Stimulated activated CD4-positive, alpha-beta T cell treated with anti-CD3 and anti-CD28 coated beads, Interleukin-15, amount 100 ng/mL, for 48 hours (primary cell): ENCODE measurements at regions not wholly inside any gene's neighbourhood (a gene's known extent, or its start where the extent isn't known, plus 50 kb on each side); places are given as distances from the start of the nearest gene placed in this dataset.

Experiments
- DNase-seq, 2 donors: peaks; one replicate each; pipeline ENCODE4 v3.0.0-alpha.2; 2020; ENCODE audit warnings: low read depth in 2 of 2

DNA sequence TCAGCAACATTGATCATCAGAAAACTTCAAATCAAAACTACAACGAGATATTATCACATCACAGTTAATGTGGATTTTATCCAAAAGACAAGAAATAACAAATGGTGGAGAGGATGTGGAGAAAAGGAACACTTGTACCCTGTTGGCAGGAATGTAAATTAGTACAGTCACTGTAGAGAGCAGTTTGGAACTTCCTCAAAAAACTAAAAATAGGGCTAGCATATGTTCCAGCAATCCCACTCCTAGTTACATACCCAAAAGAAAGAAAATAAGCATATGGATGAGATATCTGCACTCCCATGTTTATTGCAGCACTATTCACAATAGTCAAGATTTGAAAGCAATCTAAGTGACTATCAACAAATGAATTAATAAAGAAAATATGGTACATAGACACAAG is 887.7 kb upstream of the MAN1A1 start:
- no peak for DNase-seq

DNA sequence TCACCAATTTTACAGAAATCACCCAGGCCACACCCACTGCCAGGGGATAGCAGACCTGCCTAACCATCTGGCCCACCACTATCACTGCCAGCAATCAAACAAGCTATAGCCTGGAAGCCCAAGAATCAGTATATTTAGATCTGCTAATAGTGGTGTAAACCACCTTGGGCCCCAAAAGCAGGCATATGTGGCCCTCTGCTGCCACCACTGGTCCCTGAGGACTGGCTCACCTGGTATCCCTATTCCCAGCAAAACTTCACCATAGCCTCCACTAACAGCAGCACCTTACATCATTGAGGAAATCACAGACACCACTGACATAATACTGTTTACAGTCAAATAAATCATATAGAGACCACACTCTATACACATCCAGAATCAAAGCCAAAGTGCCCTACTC is 880.4 kb upstream of the MAN1A1 start:
- DNase-seq = no peak

- DNase-seq = no peak
These were observed 878.7 kb upstream of the MAN1A1 start for GRCh38 chr6:120228297-120228696.

DNA sequence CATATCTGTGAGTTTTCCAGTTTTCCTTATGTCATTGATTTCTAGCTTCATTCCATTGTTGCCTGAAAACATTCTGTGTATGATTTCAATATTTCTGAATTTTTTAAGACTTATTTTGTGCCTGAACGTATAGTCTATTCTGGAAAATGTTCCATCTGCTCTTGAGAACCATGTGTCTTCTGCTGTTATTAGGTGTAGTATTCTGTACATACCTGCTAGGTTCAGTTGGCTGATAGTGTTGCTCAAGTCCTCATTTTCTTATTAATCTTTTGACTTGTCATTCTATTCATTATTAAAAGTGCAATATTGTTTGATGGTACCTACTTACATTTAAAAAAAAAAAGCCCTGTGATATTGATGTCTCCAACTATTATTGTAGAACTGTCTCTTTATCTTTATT is 869.8 kb upstream of the MAN1A1 start:
- DNase-seq = no peak

GRCh38 chr6:120214088-120214499 is 864.5 kb upstream of the MAN1A1 start:
- no peak for DNase-seq

DNA sequence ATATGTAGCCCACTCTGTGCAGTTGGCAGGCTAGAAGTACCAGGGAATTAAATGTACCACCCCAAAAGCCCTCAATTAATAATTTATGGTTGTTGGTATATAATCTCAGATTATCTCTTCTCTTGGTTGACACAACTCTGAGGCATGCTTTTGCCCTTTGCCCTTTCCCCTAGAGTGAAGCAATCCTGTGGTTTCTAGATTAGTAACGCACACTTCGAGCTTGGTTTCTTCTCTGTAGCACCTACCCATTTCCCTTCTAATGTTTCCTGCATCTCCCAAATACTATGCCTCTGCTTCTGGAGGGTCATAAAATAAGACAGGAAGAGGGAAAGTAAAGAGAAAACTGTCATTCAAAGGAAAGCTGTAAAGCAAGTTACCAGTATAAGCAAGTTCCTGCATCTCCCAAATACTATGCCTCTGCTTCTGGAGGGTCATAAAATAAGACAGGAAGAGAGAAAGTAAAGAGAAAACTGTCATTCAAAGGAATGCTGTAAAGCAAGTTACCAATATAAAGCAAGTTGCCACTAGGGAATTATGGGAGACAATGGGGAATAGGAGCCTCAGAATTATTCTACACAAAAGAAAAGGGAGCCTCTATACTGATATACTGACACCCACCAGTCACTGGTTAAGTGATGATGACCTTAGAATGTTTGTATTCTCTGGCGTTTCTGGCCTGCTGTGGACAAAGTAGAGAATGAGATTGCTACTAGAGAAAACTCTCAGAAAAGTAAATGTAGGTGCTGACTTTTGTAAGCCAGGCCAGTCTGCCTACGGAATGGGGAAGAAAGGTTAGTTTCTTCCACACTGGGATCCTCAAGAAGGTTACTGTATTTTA is 862.6 kb upstream of the MAN1A1 start:
- DNase-seq = no peak

- no peak for DNase-seq
These were observed 853.3 kb upstream of the MAN1A1 start for GRCh38 chr6:120202878-120203277.

GRCh38 chr6:120200853-120201252 is 851.3 kb upstream of the MAN1A1 start:
- no peak for DNase-seq

DNA sequence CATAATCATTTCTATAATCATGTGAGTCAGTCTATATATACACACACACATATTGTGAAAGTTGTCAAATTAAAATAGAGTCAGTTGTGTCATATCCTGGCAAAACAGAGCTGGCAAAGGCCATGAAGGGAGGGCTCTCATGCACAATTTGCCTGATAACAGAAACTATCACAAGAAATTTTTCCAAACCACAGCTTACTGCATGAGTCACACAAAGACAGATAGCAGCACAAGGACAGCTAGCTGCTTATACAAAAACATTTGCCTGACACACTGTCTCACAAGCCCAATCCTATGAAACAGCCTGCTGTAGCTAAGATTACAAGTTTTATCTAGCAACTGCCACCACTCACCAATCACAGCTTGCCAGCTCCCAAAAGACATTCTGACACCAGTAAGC is 848.5 kb upstream of the MAN1A1 start:
- DNase-seq = no peak

DNA sequence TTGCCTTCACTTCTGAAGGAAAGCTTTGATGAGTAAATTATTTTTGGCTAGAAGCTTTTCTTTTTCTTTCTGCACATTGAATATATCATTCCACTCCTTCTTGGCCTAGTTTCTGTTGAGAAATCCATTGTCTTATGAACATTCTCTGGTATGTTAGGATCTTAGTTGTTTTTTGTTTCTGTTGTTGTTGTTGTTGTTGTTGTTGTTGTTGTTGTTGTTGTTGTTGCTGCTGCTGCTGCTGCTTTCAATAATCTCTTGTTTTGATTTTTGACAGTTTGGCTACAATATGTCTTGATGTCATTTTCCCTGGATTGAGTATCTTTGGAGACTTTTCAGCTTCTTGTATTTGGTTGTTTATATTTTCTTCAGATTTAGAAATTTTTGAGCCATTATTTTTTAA is 836.5 kb upstream of the MAN1A1 start:
- no peak for DNase-seq

DNA sequence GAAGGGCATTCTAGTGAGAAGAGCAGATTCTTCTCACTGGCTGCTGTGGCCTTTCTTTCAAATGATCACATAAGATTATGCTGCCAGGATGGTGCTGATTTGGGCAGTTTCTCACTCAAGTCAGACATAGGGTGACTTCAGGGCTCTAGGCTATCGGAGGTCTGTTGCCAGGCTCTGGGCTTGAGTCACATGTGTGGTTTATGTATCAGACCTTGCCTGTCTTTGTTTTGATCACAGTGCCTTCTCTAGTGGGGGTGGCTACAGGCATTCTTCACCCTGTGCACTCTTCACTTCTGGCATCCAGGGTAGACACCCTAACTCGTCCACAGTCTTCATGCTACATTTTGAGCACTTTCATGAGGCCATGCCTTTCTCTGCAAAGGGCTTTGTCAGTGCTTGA is 823.7 kb upstream of the MAN1A1 start:
- no peak for DNase-seq

DNA sequence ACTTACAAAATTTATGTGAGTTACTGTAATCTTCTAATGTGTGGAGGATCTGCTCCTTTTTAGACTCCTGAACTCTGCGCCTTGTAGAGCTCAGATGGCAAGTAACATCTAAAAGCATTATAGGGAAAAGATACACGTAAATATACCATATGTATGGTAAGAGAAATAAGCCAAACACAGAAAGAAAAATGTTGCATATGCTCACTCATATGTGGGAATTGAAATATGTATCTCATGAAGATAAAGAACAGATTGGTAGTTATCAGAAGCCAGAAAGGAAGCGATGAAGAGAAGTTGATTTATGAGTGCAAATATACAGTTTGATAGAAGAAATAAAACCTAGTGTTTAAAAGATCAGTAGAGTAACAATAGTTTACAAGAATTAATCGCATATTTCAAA is 815.0 kb upstream of the MAN1A1 start:
- DNase-seq = no peak

DNA sequence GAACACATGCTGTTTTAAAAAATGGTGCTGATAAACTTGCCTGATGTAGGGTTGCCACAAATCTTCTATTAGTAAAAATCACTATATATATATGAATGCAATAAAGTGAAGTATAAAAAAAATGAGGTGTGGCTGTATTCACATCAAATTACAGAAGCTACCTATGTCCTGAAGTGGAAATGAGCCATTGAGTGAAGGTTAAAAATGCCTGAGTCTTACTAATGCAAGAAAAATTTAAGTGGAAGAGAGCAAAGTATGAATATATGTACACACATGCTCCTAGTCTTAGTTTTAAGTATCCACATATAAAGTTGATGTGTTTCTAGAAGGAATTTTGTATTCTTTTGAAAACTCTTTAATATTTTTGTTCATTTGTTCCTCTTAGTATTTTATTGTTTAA is 808.3 kb upstream of the MAN1A1 start:
- DNase-seq = no peak

- DNase-seq = no peak
These were observed 797.7 kb upstream of the MAN1A1 start for GRCh38 chr6:120147071-120147871.

DNA sequence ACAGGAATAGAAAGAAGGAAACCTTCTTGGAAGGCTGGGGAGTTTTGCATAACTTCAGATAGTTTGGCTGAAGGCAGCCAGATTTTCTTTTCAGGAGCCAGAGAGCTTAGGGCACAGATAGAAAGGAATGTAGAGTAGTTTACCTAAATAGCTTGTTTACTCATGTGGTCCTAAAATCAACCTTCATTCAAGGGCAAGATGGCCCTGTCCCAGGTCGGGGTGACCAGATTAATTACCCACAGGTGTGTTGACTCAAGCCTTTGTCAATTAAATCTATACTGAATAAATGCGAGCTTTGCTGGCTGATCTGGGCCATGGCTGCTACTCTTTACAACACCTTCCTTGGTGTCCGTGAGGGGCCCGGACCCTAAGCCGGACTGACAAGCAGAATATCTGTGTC is 792.0 kb upstream of the MAN1A1 start:
- no peak for DNase-seq

- DNase-seq = no peak
These were observed 787.9 kb upstream of the MAN1A1 start for GRCh38 chr6:120137492-120137891.

DNA sequence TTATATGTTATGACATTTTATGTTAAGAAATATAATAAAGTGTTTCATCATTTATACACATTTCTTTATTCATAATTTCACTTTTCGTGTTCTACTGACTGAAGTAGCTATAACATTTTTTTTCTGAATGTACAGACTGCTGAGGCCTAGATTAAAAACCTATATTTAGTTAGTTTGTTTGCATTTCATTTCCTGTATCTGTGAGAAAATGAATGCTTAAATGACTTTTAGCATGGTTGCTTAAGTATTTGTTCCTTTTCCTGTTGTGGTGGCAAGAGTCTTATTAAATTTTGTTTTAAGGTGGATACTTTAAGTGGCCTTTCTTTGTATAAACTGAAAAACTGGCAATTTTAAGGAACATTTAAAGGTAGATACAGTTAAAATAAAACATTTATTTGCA is 779.7 kb upstream of the MAN1A1 start:
- DNase-seq = no peak

DNA sequence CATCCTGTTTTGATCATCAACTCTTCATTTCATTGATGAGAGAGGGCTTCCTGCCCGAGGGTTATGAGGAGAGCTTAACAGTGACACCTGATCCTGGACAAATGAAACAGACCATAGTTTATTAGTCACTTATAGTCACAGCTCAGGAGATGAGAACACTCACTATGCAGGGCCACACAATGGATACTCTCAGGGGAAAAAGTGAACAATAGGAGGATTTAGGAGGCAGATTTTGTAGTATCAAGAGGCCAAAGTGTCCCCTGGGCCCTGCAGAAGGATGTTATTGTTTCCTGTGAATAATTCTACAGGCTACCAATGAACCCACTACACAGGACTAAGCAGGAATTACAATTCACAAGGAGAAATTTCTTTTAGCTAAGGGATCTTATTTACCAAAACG is 772.8 kb upstream of the MAN1A1 start:
- no peak for DNase-seq

DNA sequence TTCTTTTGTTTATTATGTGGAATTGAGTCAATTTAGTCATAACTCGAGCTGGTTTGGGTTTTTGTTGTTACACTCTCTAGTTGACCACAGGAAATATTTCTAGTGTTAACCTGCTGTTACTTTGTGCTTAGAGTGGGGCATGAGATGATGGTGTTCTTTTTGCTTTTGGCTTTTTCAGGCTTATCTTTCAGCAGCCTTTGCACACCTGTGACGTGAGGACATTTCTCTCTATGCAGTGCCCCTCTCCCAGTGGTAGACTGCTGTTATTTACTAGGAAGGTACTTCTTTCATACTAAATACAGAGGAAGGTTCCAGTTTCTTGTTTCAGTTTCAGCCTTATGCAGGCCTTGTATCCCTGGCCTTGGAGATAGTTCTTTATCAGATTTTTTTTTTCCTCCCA is 766.8 kb upstream of the MAN1A1 start:
- DNase-seq = no peak

GRCh38 chr6:120112980-120113379 is 763.4 kb upstream of the MAN1A1 start:
- no peak for DNase-seq

- no peak for DNase-seq
These were observed 761.4 kb upstream of the MAN1A1 start for GRCh38 chr6:120111001-120111400.

GRCh38 chr6:120108061-120108795 is 758.7 kb upstream of the MAN1A1 start:
- DNase-seq = no peak

GRCh38 chr6:120103618-120104017 is 754.1 kb upstream of the MAN1A1 start:
- DNase-seq = no peak
